Right ventricle myocardium inferior (tissue), 1 donor: ENCODE measurements at regions not wholly inside any gene's neighbourhood (a gene's known extent, or its start where the extent isn't known, plus 50 kb on each side); places are given as distances from the start of the nearest gene placed in this dataset.

Source experiments
- ATAC-seq: fragments of 200-7000 bp; cut with Tn5 transposase; one replicate; pipeline ENCODE4 v1.9.1; 2020; ENCODE audit warnings: mild to moderate bottlenecking, moderate library complexity
- DNase-seq: peaks from one replicate; pipeline ENCODE4 v3.0.0; 2021; ENCODE audit errors: missing footprints
- intact Hi-C: fragments of 100-400 bp; cut with DNase I; formaldehyde crosslinking; loops from one replicate; pipeline ENCODE4 v1.11.0; 2022
- donor health status: DM: no; HTN: yes; CAD: no; lungs with severe emphysema.

- DNase-seq: no peak
- ATAC-seq: no peak
- intact Hi-C loops: loop anchor here (1.0 kb wide), 1 partner anchor 269 kb away; no protein-coding TSS in a partner anchor
Observed at GRCh38 chr4:167290678-167291077, 56.4 kb upstream of the SPOCK3 start.

- ATAC-seq (no peak), DNase-seq (no peak)
- intact Hi-C loops: no loop called here
Observed at GRCh38 chr4:167308876-167309275, 74.6 kb upstream of the SPOCK3 start.

GRCh38 chr4:167321299-167321698 lies 87.0 kb upstream of the SPOCK3 start:
- intact Hi-C loops: no loop called here
- DNase-seq (no peak), ATAC-seq (no peak)

- DNase-seq (no peak), ATAC-seq (no peak)
- intact Hi-C loops: no loop called here
Observed at GRCh38 chr4:167339781-167340180, 105.5 kb upstream of the SPOCK3 start.

- DNase-seq (no peak), ATAC-seq (no peak)
- intact Hi-C loops: no loop called here
Observed at GRCh38 chr4:167359711-167360110, 125.4 kb upstream of the SPOCK3 start.

GRCh38 chr4:167379076-167379835 lies 145.0 kb upstream of the SPOCK3 start:
- no peak for DNase-seq
- intact Hi-C loops: no loop called here
- ATAC-seq: no peak

GRCh38 chr4:167380964-167381363 lies 146.7 kb upstream of the SPOCK3 start:
- intact Hi-C loops: no loop called here
- DNase-seq (no peak), ATAC-seq (no peak)

GRCh38 chr4:167383291-167383690 lies 149.0 kb upstream of the SPOCK3 start:
- ATAC-seq (no peak), DNase-seq (no peak)
- intact Hi-C loops: no loop called here

- ATAC-seq (no peak), DNase-seq (no peak)
- intact Hi-C loops: no loop called here
Observed at GRCh38 chr4:167397586-167397985, 163.3 kb upstream of the SPOCK3 start.

- ATAC-seq: no peak
Observed at GRCh38 chr4:167399201-167399600, 164.9 kb upstream of the SPOCK3 start.

GRCh38 chr4:167406181-167406580 lies 171.9 kb upstream of the SPOCK3 start:
- intact Hi-C loops: no loop called here
- no peak for DNase-seq
- ATAC-seq: no peak

More at GRCh38 chr4:167399201-167399600, 164.9 kb upstream of the SPOCK3 start:
- intact Hi-C loops: no loop called here
- no peak for DNase-seq

- intact Hi-C loops: no loop called here
- DNase-seq: no peak
- ATAC-seq: no peak
Observed at GRCh38 chr4:167415461-167415860, 181.2 kb upstream of the SPOCK3 start.

- intact Hi-C loops: no loop called here
- DNase-seq (no peak), ATAC-seq (no peak)
Observed at GRCh38 chr4:167419468-167420140, 185.3 kb upstream of the SPOCK3 start.

- DNase-seq (no peak), ATAC-seq (no peak)
- intact Hi-C loops: no loop called here
Observed at GRCh38 chr4:167421201-167421600, 186.9 kb upstream of the SPOCK3 start.

GRCh38 chr4:167424341-167425256 lies 190.3 kb upstream of the SPOCK3 start:
- intact Hi-C loops: no loop called here
- ATAC-seq (no peak), DNase-seq (no peak)

GRCh38 chr4:167428156-167428555 lies 193.9 kb upstream of the SPOCK3 start:
- ATAC-seq: no peak
- intact Hi-C loops: no loop called here
- no peak for DNase-seq

GRCh38 chr4:167431371-167431770 lies 197.1 kb upstream of the SPOCK3 start:
- no peak for DNase-seq
- intact Hi-C loops: no loop called here
- ATAC-seq: no peak

GRCh38 chr4:167435786-167436185 lies 201.5 kb upstream of the SPOCK3 start:
- no peak for DNase-seq
- ATAC-seq: no peak
- intact Hi-C loops: no loop called here

- DNase-seq (no peak), ATAC-seq (no peak)
- intact Hi-C loops: no loop called here
Observed at GRCh38 chr4:167443841-167444240, 209.5 kb upstream of the SPOCK3 start.
